ENCODE measurements at regions not wholly inside any gene's neighbourhood (a gene's known extent, or its start where the extent isn't known, plus 50 kb on each side); places are given as distances from the start of the nearest gene placed in this dataset.

- intact Hi-C loops (cut with DNase I): no loop called here
- no peak for DNase-seq
Measured at GRCh38 chr2:51465326-51465725, 433.4 kb upstream of the NRXN1 start.

DNA sequence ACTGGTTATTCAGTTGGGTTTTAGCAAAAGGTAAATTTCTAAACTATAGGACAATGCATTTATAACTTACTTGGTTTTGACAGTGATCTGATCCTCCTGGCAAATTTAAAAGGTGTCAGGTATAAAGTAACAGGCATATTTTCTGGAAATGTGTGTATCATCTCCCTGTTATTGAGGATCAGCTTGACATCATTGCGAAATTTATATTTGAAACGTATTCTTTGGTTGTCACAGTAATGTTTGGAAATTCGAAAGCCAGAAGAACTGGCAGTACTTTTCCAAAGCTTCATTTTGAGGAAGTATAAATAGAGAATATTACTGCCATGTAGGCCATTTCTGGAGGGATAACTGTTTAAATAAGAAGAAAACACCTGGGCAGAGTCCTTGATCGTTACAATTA, 422.2 kb upstream of the NRXN1 start:
- intact Hi-C loops (cut with DNase I): no loop called here
- no peak for DNase-seq

GRCh38 chr2:51448911-51449310, 417.0 kb upstream of the NRXN1 start:
- DNase-seq: no peak
- intact Hi-C loops (cut with DNase I): no loop called here

GRCh38 chr2:51441786-51442185, 409.9 kb upstream of the NRXN1 start:
- DNase-seq: no peak

GRCh38 chr2:51424418-51424817, 392.5 kb upstream of the NRXN1 start:
- intact Hi-C loops (cut with DNase I): no loop called here

More at GRCh38 chr2:51441786-51442185, 409.9 kb upstream of the NRXN1 start:
- intact Hi-C loops (cut with DNase I): no loop called here

GRCh38 chr2:51420511-51420910, 388.6 kb upstream of the NRXN1 start:
- intact Hi-C loops (cut with DNase I): no loop called here
- no peak for DNase-seq

More at GRCh38 chr2:51424418-51424817, 392.5 kb upstream of the NRXN1 start:
- no peak for DNase-seq

- intact Hi-C loops (cut with DNase I): no loop called here
- no peak for DNase-seq
Measured at GRCh38 chr2:51413726-51414125, 381.8 kb upstream of the NRXN1 start.

- no peak for DNase-seq
- intact Hi-C loops (cut with DNase I): no loop called here
Measured at GRCh38 chr2:51410331-51410730, 378.4 kb upstream of the NRXN1 start.

DNA sequence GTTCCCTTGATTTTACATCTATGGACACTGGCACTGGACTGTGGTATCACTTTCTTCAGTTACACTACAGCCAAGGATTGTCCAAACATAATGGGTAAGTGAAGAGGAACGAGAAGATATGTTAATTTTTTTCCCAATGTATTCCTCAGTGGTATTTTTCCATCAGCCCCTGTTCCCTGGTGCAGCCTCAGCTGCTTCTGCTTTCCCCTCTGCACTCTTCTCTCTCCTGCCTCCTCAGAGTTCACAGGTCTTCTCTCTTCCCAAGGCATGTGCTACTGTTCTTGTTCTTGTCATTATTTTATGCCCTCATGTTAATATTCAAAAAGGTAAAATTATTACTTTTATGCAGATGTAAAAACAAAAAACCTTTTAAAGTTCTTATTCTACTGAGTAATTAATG, 378.0 kb upstream of the NRXN1 start:
- DNase-seq: no peak
- intact Hi-C loops (cut with DNase I): no loop called here

- no peak for DNase-seq
- intact Hi-C loops (cut with DNase I): no loop called here
Measured at GRCh38 chr2:51404226-51404625, 372.3 kb upstream of the NRXN1 start.

DNA sequence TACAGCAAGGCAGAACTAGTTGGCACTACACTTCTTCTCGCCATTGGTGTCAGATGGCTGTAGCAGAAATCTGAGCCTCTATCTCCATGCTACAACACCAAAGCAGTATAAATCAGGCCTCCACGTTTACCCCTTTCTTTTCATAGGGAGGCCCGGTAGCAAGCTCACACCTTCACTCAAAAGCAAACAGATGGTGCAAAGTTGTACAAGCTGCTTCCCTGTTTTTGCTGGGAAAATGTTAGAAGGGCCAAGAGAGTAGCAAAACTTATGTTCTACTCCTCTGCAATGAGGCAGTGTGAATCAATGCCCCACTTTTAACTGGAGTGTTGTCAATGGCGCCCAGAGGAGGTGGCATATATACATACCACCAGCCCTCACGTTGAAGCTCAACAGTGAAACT, 369.6 kb upstream of the NRXN1 start:
- DNase-seq: no peak
- intact Hi-C loops (cut with DNase I): no loop called here

GRCh38 chr2:51387235-51387634, 355.3 kb upstream of the NRXN1 start:
- intact Hi-C loops (cut with DNase I): no loop called here
- DNase-seq: no peak

DNA sequence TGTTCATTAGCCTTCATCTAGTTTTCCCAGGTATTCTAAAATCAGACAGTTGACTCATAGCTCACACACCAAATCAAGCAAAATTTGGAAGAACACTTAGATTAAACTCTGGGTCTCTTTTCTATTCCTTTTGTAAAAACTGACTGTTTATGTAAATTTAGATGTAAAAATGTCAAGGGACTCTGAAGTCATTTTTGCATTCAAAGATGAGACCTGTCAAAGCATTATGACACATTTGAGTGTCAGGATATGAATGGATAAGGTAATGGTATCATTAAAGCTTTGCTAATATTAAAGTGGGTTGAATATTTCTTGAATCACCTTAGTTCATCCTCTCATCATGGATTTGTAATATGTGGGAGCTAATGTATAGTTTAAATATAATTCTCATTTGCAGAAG, 348.1 kb upstream of the NRXN1 start:
- DNase-seq: no peak
- intact Hi-C loops (cut with DNase I): no loop called here

DNA sequence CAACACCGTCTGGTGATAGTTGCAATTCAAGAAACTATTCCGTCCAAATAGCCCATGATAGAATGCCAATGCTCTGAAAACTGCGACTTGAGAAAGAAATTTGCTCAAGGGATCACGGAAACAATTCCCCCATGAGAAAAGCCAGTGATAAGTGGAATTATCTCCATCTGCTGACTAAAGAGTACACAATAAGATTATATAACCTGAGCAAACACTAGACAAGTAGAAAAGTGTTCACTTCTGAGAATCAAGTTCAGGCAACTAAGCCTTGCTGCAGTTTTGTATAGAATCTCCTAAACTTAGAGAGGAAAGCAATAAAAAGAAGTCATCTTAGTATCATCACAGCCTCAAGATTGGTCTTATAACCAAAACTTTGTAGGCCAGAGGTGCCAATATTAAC, 336.3 kb upstream of the NRXN1 start:
- intact Hi-C loops (cut with DNase I): no loop called here
- no peak for DNase-seq

- no peak for DNase-seq
- intact Hi-C loops (cut with DNase I): no loop called here
Measured at GRCh38 chr2:51350100-51350499, 318.2 kb upstream of the NRXN1 start.

DNA sequence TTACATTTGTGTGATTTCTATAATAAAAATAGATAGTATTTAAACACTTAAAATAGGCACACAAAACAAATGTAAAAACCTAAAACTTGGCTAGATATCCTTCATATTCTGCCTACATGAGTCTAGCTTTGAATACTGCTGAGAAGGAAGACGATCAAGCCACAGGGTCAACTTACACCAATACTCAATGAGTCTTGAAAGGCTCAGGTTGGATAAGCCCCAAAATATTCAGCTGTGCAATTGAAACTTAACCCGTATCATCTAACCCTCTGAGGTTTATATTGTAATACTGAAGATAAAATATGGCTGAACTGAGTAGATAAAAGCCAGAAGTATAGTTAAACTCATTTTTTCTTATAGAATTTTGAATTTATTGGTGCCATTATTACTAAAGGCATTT, 313.0 kb upstream of the NRXN1 start:
- intact Hi-C loops (cut with DNase I): no loop called here
- no peak for DNase-seq

GRCh38 chr2:51335087-51336058, 303.4 kb upstream of the NRXN1 start:
- intact Hi-C loops (cut with DNase I): no loop called here
- DNase-seq: no peak

DNA sequence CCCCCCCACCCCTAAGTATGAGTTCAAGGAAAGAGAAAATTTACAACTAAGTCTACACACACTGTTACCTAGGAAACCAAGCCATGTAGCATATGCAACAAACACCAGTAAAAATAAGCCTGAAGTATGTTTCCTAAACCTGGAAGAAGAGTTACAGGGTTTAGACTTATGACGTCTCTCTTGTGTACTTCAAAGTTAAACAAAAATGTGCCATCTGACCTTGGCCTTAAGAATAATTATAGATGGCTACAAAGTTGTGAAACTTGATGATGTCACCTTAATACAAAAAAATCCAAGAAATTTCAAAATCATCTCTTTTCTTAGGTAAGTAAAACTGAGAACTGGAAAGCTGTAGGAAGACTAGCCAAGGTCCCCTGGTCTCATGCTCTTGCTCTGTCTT, 297.6 kb upstream of the NRXN1 start:
- no peak for DNase-seq
- intact Hi-C loops (cut with DNase I): no loop called here

GRCh38 chr2:51324051-51324450, 292.1 kb upstream of the NRXN1 start:
- no peak for DNase-seq
- intact Hi-C loops (cut with DNase I): no loop called here

GRCh38 chr2:51322613-51323012, 290.7 kb upstream of the NRXN1 start:
- intact Hi-C loops (cut with DNase I): no loop called here
- DNase-seq: no peak

DNA sequence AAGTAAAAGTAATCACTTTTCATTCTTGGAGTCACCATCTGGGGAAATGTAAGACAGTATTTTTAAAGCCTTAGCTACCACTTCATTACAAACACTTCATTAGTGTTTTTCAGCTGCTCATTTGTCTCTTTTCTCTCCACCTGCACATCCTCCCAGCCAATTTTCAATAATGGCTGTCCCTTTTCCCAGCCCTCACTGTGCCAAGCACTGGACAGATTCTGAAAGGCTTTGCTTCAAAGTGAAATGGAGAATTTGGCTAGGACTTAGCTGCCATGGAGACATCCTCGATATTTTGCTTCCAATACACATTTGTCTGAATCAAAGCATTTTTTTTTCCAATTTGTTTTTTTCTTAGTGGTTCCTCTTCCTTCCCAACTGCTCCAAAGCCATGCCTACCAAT, 272.4 kb upstream of the NRXN1 start:
- peak in 35 of 42 donors; percentile 0 to 69 (median 22) for DNase-seq
- intact Hi-C loops (cut with DNase I): no loop called here
